ENCODE measurements at regions not wholly inside any gene's neighbourhood (a gene's known extent, or its start where the extent isn't known, plus 50 kb on each side); places are given as distances from the start of the nearest gene placed in this dataset.

DNA sequence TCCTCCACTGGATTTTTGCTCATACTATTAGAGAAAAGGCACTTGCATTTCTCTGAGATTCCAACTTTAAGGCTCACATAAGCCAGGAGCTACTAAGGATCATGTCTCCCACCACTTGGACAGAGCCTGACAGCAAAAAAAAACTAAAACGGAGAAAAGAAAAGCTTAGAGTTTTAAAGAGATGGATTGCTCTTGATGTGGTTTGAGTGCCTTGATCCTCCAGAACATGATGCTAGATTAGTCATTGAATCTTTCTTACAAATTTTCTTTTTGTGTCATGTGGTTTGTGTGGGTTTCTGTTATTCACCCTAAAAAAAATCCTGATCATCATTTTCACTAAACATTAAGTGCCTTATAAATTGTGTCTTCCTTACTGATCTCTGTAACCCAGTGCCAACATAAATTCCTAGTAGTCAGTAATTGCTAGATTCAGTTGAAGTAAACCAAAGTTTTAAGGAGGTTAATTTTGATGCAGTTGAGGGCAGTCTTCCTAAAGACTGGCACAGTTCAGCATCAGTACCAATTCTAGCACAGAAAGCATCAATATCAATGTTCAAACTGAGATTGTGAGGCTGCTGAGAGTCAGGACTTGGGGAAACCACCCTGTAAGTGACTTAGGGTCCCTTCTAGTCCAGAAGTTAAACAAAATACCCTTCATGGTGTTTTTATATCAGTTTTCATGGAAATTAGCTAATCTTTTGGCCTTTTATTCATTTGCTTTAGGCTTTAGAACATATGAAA lies 206.3 kb downstream of the RAD51AP2 start:
- no peaks in the 10 kb centered on the region for H3K9me3 ChIP-seq (replicated peaks; ENCODE audit: control insufficient read depth, insufficient read depth, low read length)
- ATAC-seq (no peak), DNase-seq (ENCODE audit: low read depth, low spot score) (no peak), FAIRE-seq (no peak)
- ChIA-PET POLR2A (no interaction called here), RAD21 (ENCODE audit: unreplicated experiment) (no interaction called here), CTCF (interaction anchor here (0.5 to 3.5 kb wide), 4 partner anchors 10 to 1076 kb away, joined by 3 to 19 read pairs (median 3); no protein-coding TSS in a partner anchor), SMC1A (ENCODE audit: uncharacterized antibody, unreplicated experiment) (interaction anchor here (1.0 kb wide), 1 partner anchor 359 kb away, joined by 3 read pairs; no protein-coding TSS in a partner anchor)
- no peaks in the 10 kb centered on the region for H3K27me3 ChIP-seq (replicated peaks in 1 of 2; ENCODE audit: control insufficient read depth in 2 of 2, insufficient read depth in 2 of 2, low read length in 1 of 2)
- WGBS (ENCODE audit: insufficient coverage, insufficient replicate concordance, low lambda C conversion rate, missing lambda C conversion rate): 6% methylated on average over 1 of the region's 1 CpG
- no peak for TF ChIP-seq PAX5 (IDR thresholded peaks at IDR 0.05; ENCODE audit: borderline replicate concordance, low read depth, low read length)
- TF ChIP-seq RUNX3 (IDR thresholded peaks at IDR 0.05; ENCODE audit: low read length): 0 out of 2 replicates have a peak, but pooled peaks have one; percentile 32
- TF ChIP-seq, protein P1, sequence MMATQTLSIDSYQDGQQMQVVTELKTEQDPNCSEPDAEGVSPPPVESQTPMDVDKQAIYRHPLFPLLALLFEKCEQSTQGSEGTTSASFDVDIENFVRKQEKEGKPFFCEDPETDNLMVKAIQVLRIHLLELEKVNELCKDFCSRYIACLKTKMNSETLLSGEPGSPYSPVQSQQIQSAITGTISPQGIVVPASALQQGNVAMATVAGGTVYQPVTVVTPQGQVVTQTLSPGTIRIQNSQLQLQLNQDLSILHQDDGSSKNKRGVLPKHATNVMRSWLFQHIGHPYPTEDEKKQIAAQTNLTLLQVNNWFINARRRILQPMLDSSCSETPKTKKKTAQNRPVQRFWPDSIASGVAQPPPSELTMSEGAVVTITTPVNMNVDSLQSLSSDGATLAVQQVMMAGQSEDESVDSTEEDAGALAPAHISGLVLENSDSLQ (IDR thresholded peaks at IDR 0.05): no peak
- TF ChIP-seq, protein P2, sequence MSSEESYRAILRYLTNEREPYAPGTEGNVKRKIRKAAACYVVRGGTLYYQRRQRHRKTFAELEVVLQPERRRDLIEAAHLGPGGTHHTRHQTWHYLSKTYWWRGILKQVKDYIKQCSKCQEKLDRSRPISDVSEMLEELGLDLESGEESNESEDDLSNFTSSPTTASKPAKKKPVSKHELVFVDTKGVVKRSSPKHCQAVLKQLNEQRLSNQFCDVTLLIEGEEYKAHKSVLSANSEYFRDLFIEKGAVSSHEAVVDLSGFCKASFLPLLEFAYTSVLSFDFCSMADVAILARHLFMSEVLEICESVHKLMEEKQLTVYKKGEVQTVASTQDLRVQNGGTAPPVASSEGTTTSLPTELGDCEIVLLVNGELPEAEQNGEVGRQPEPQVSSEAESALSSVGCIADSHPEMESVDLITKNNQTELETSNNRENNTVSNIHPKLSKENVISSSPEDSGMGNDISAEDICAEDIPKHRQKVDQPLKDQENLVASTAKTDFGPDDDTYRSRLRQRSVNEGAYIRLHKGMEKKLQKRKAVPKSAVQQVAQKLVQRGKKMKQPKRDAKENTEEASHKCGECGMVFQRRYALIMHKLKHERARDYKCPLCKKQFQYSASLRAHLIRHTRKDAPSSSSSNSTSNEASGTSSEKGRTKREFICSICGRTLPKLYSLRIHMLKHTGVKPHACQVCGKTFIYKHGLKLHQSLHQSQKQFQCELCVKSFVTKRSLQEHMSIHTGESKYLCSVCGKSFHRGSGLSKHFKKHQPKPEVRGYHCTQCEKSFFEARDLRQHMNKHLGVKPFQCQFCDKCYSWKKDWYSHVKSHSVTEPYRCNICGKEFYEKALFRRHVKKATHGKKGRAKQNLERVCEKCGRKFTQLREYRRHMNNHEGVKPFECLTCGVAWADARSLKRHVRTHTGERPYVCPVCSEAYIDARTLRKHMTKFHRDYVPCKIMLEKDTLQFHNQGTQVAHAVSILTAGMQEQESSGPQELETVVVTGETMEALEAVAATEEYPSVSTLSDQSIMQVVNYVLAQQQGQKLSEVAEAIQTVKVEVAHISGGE (CRISPR knock-in tag; IDR thresholded peaks at IDR 0.05): no peak
- no peak for TF ChIP-seq HDGF (IDR thresholded peaks at IDR 0.05)
- TF ChIP-seq TCF7 (IDR thresholded peaks at IDR 0.05; ENCODE audit: borderline replicate concordance): peak; percentile 37; the same call in 1 of the 2 replicates
- TF ChIP-seq ZNF24 (IDR thresholded peaks at IDR 0.05): no peak
- no peak for TF ChIP-seq ZNF622 (IDR thresholded peaks at IDR 0.05)
- intact Hi-C loops (cut with micrococcal nuclease; ENCODE audit: unreplicated experiment) (loop anchor here (5.0 kb wide), 1 partner anchor 360 kb away; no protein-coding TSS in a partner anchor), in situ Hi-C loops (cut with MboI) (no loop called here)
- no peaks in the 10 kb centered on the region for H3K79me2 ChIP-seq (ENCODE audit: control insufficient read depth, insufficient read depth, low read length)
- H2AFZ ChIP-seq (ENCODE audit: control insufficient read depth, low read depth, low read length): no peak overlapping the region
- H4K20me1 ChIP-seq (ENCODE audit: control insufficient read depth, insufficient read depth): no peaks in the 10 kb centered on the region
- H3K4me2 ChIP-seq (ENCODE audit: control insufficient read depth, insufficient read depth): no peak overlapping the region
- H3K4me1 ChIP-seq (ENCODE audit: control insufficient read depth, insufficient read depth, low read length): no peaks in the 10 kb centered on the region
- no peaks in the 10 kb centered on the region for H3K36me3 ChIP-seq (ENCODE audit: control insufficient read depth in 2 of 2, insufficient read depth in 2 of 2, low read length in 1 of 2)
- no peak overlapping the region for H3K27ac ChIP-seq (ENCODE audit: control insufficient read depth, insufficient read depth)
- BruUV-seq (replicated peaks): no TSS peak
- H3K9ac ChIP-seq (ENCODE audit: control insufficient read depth, insufficient read depth, low read length): no peak overlapping the region
- no peak overlapping the region for H3K4me3 ChIP-seq
